Ascending aorta (tissue), 2 donors: ENCODE measurements at regions not wholly inside any gene's neighbourhood (a gene's known extent, or its start where the extent isn't known, plus 50 kb on each side); places are given as distances from the start of the nearest gene placed in this dataset.
"Not testable (repeated sequence)": the region's sequence is repeated elsewhere in the genome, so short reads cannot be mapped to it uniquely, and the experiment has no call there.

Experiments used
- DNase-seq, 2 donors: peaks; one replicate each; pipeline ENCODE4 v3.0.0-alpha.2; 2019; ENCODE audit warnings: low spot score in 2 of 2
- H3K27ac ChIP-seq, 2 donors: fragments of 200-600 bp; sonication (generic); one replicate each; pipeline ENCODE4 v1.5.1; 2016 to 2017; ENCODE audit warnings: mild to moderate bottlenecking in 1 of 2
- H3K27me3 ChIP-seq: fragments of 200-600 bp; sonication (generic); one replicate; pipeline ENCODE4 v1.5.1; 2017
- H3K36me3 ChIP-seq, 2 donors: fragments of 200-600 bp; sonication (generic); one replicate each; pipeline ENCODE4 v1.5.1; 2016
- H3K4me1 ChIP-seq, 2 donors: fragments of 200-600 bp; sonication (generic); one replicate each; pipeline ENCODE4 v1.5.1; 2016 to 2017; ENCODE audit warnings: mild to moderate bottlenecking in 1 of 2
- H3K4me3 ChIP-seq, 2 donors: fragments of 200-600 bp; sonication (generic); one replicate each; pipeline ENCODE4 v1.5.1; 2016 to 2017; ENCODE audit warnings: mild to moderate bottlenecking in 1 of 2
- H3K9me3 ChIP-seq, 2 donors: fragments of 200-600 bp; sonication (generic); one replicate each; pipeline ENCODE4 v1.5.1; 2016
- intact Hi-C: fragments of 100-400 bp; cut with DNase I; formaldehyde crosslinking; loops from one replicate; pipeline ENCODE4 v1.15.1; 2023
- TF ChIP-seq, protein P1 (sequence below), 3 experiments: fragments of 200-600 bp in 2 of 3; fragments of 450-650 bp in 1 of 3; sonication (generic) in 2 of 3; IDR thresholded peaks; one replicate each; pipeline ENCODE4 v1.5.1; 2016 to 2019; ENCODE audit warnings: antibody characterized with exemption in 3 of 3, mild to moderate bottlenecking in 1 of 3, moderate library complexity in 1 of 3

DNA sequence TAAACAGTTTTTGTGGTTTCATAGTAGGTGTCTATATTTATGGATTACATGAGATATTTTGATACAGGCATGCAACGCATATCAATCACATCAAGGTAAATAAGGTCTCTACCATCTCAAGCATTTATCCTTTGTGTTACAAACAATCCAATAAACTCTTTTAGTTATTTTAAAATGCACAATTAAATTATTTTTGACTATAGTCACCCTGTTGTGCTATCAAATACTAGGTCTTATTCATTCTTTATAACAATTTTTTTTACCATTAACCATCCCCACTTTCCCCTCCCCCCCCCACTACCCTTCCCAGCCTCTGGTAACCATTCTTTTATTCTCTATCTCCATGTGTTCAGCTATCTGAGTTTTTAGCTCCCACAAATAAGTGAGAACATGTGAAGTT lies 175.7 kb upstream of the FBXO33 start:
- no peaks in the 10 kb centered on the region for H3K4me1 ChIP-seq
- no peaks in the 10 kb centered on the region for H3K9me3 ChIP-seq
- H3K36me3 ChIP-seq, result no peaks in the 10 kb centered on the region
- H3K4me3 ChIP-seq, result no peak overlapping the region
- intact Hi-C loops, result no loop called here
- no peak overlapping the region for H3K27ac ChIP-seq
- TF ChIP-seq, protein P1, sequence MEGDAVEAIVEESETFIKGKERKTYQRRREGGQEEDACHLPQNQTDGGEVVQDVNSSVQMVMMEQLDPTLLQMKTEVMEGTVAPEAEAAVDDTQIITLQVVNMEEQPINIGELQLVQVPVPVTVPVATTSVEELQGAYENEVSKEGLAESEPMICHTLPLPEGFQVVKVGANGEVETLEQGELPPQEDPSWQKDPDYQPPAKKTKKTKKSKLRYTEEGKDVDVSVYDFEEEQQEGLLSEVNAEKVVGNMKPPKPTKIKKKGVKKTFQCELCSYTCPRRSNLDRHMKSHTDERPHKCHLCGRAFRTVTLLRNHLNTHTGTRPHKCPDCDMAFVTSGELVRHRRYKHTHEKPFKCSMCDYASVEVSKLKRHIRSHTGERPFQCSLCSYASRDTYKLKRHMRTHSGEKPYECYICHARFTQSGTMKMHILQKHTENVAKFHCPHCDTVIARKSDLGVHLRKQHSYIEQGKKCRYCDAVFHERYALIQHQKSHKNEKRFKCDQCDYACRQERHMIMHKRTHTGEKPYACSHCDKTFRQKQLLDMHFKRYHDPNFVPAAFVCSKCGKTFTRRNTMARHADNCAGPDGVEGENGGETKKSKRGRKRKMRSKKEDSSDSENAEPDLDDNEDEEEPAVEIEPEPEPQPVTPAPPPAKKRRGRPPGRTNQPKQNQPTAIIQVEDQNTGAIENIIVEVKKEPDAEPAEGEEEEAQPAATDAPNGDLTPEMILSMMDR (IDR thresholded peaks at IDR 0.05), result no peak
- DNase-seq, result no peak
- H3K27me3 ChIP-seq, result no peaks in the 10 kb centered on the region

DNA sequence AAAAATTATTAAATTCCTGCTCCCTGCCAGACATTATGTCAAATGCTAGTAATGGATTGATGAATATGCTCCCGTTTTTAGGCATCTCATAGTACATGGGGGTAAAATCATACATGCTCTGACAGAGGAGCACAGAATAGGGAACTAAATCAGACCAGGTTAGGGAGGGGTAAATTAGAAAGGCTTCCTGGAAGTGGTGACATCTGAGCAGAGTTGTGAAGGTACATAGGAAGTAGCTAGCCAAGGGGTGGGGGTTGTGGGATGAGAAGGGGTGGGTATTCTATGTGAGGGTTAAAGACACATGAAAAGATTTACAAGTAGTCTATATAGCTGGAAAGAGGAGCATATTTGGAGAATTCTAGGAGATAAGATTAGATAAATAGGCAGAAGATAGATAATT lies 171.7 kb upstream of the FBXO33 start:
- TF ChIP-seq, protein P1 (IDR thresholded peaks at IDR 0.05), result no peak
- Histone ChIP-seq H3K27me3 (no peaks in the 10 kb centered on the region), H3K9me3 (peaks cover 0 to 5% of the 10 kb centered on the region in 2 donors), H3K4me3 (no peak overlapping the region), H3K27ac (no peak overlapping the region), H3K36me3 (no peaks in the 10 kb centered on the region), H3K4me1 (no peaks in the 10 kb centered on the region)
- intact Hi-C loops, result no loop called here
- DNase-seq, result no peak

DNA sequence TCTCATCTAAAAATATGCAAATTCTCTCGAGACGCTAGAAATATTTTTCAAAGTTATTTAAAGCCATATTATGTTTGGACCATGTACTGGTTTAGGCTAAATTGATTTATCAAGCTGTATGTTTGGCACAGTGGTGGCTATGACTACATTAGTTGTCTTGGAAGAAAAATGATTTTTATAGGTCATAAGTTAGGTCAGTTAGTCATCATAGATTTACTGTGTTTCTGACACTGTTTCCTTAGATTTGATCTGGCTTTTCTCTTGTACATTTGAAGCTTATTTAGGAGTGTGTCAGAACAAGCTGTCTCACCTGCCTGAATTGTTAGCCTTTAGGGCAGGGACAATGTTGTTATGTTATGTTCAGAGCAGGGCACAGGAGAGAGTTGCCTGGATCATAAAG lies 161.1 kb upstream of the FBXO33 start:
- TF ChIP-seq, protein P1 (IDR thresholded peaks at IDR 0.05), result no peak
- Histone ChIP-seq H3K36me3 (no peaks in the 10 kb centered on the region), H3K4me3 (no peak overlapping the region), H3K27me3 (no peaks in the 10 kb centered on the region), H3K4me1 (peaks cover 0 to 8% of the 10 kb centered on the region in 2 donors), H3K9me3 (no peaks in the 10 kb centered on the region), H3K27ac (peak overlapping the region in 1 of 2 donors; percentile 28)
- DNase-seq, result no peak
- intact Hi-C loops, result no loop called here

DNA sequence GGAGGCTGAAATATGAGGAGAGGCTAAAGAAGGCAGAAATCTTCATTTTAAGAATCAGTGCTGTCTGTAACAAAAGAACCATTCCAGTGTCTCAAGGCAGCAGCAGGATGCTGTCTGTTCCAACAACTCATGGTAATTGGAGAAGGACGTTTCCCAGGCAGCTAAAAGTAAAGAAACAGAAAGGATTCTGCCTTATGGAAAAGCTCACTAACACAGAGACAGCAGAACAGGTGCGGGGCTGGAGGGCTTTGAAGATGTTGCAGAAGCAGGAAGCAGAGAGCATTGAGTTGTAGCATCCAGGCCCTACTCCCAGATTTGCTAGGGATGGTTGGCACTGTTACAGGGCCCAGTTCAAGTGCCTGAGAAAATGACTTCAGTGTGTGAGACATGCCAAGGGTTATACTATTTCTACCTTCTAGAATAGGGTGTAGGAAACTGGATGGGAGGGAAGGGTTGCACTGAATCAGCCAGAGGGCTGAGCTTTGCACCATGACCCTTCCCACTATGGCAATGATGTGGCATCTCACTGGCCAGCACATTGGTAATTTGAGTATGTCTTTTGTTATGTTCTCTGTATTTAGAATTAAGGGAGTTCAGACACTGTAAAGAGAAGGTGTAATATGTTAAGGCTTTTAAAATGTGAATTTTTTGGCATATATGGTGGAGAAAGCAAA lies 160.0 kb upstream of the FBXO33 start:
- peaks cover 0 to 8% of the 10 kb centered on the region in 2 donors for H3K4me1 ChIP-seq
- TF ChIP-seq, protein P1 (IDR thresholded peaks at IDR 0.05), result no peak
- no peaks in the 10 kb centered on the region for H3K36me3 ChIP-seq
- H3K9me3 ChIP-seq, result no peaks in the 10 kb centered on the region
- no peaks in the 10 kb centered on the region for H3K27me3 ChIP-seq
- H3K4me3 ChIP-seq, result no peak overlapping the region
- no peak for DNase-seq
- H3K27ac ChIP-seq, result peak overlapping the region; percentile 3 to 18
- intact Hi-C loops, result no loop called here

DNA sequence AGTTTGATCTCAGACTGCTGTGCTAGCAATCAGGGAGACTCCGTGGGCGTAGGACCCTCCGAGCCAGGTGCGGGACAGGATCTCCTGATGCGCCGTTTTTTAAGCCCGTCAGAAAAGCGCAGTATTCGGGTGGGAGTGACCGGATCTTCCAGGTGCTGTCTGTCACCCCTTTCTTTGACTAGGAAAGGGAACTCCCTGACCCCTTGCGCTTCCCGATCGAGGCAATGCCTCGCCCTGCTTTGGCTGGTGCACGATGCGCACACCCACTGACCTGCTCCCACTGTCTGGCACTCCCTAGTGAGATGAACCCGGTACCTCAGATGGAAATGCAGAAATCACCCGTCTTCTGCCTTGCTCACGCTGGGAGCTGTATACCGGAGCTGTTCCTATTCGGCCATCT lies 157.6 kb upstream of the FBXO33 start:
- H3K4me3 ChIP-seq, H3K4me1 ChIP-seq, H3K9me3 ChIP-seq, H3K36me3 ChIP-seq, DNase-seq, H3K27ac ChIP-seq, intact Hi-C loops, H3K27me3 ChIP-seq: not testable (repeated sequence)

DNA sequence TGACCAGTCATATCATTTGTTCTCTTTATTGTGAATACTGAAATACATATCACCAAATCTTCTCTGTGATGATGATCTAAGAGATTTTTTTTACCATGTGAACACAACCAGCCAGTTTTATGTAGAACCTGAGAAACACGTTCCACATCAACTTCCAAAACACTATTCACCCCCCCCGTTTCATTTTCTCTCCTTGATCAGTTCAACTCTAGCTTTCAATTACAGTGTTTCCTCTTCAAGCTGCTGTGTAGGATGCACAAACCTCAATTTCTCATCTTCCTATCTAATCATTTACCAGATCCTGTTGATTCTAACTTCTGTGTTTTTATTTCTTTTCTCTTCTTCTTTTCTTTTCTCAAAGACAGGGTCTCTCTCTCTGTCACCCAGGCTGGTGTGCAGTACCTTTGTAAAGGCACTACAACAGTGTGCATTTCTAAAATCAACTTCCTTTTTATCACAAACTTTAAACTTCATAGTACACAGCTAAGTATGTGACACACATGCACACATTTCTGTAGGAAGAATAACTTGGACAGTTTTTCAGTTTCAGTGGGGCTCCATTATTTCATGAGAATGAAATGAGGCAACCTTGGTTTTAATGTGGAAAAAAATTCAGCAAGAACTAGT lies 149.9 kb upstream of the FBXO33 start:
- no peaks in the 10 kb centered on the region for H3K36me3 ChIP-seq
- H3K4me3 ChIP-seq, result no peak overlapping the region
- intact Hi-C loops, result no loop called here
- H3K27me3 ChIP-seq, result no peaks in the 10 kb centered on the region
- no peaks in the 10 kb centered on the region for H3K4me1 ChIP-seq
- H3K9me3 ChIP-seq, result no peaks in the 10 kb centered on the region
- DNase-seq, result no peak
- H3K27ac ChIP-seq, result no peak overlapping the region
- TF ChIP-seq, protein P1 (IDR thresholded peaks at IDR 0.05), result no peak
